Skeletal muscle satellite cell (primary cell): ENCODE measurements at regions not wholly inside any gene's neighbourhood (a gene's known extent, or its start where the extent isn't known, plus 50 kb on each side); places are given as distances from the start of the nearest gene placed in this dataset.

Experiments used
- H3K27me3 ChIP-seq: 2 replicates; pipeline ENCODE4 v1.7.0; 2013; ENCODE audit warnings: low read length; ENCODE audit not compliant: control insufficient read depth, insufficient read depth
- H3K36me3 ChIP-seq: 2 replicates; pipeline ENCODE4 v1.7.0; 2013; ENCODE audit warnings: mild to moderate bottlenecking, control low read depth, low read length; ENCODE audit not compliant: insufficient read depth
- H3K4me1 ChIP-seq: 2 replicates; pipeline ENCODE4 v1.7.0; 2013; ENCODE audit warnings: low read length; ENCODE audit not compliant: control insufficient read depth, insufficient read depth
- H3K4me2 ChIP-seq: 2 replicates; pipeline ENCODE4 v1.7.0; 2013; ENCODE audit warnings: mild to moderate bottlenecking, low read length
- H3K4me3 ChIP-seq: 2 replicates; pipeline ENCODE4 v1.7.0; 2013; ENCODE audit warnings: low read length
- H3K9ac ChIP-seq: 2 replicates; pipeline ENCODE4 v1.7.0; 2013; ENCODE audit warnings: mild to moderate bottlenecking, low read depth, low read length, moderate library complexity
- H3K9me3 ChIP-seq: replicated peaks from 2 replicates; pipeline ENCODE4 v1.7.0; 2013; ENCODE audit warnings: mild to moderate bottlenecking, control low read depth, low read length

DNA sequence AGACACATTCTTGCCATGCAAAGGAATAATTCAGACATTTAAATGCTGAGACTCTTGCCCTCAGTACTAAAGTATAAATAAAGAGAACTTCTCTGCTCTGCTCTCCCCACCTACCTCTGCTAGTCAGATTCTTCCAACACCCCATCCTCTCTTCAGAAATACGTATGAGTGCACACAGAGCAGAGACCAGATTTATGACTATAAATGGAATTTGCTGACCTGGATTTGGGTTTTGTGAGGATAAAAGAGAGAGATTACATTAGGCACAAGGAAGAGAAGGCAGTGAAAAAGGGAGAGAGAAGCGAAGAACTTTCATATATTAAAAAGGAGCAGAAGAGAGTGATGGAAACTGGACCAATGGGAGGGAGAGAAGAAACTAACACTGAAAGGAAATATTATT, 87.6 kb upstream of the EXOC1L start:
- Histone ChIP-seq H3K4me3 (no peak overlapping the region), H3K4me2 (no peak overlapping the region), H3K27me3 (no peaks in the 10 kb centered on the region), H3K9ac (no peak overlapping the region), H3K9me3 (no peaks in the 10 kb centered on the region), H3K36me3 (no peaks in the 10 kb centered on the region), H3K4me1 (peaks cover 3% of the 10 kb centered on the region)

DNA sequence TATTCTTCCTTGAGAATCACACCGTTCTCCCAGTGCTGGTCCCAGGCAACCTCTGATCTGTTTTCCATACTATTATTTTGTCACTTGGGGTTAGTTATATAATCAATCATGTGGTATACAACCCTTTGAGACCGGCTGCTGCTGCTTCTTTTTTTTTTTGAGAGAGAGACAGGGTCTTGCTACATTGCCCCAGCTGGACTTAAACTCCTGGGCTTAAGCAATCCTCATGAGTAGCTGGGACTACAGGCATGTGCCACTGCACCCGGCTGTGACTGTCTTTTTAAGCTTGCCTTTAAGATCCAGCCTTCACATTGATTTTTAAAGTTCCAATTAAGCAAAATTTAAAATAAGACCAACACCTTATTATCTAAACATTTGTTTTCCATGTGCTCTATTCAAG, 86.7 kb upstream of the EXOC1L start:
- Histone ChIP-seq H3K4me1 (peaks cover 3% of the 10 kb centered on the region), H3K36me3 (no peaks in the 10 kb centered on the region), H3K27me3 (peaks cover 4% of the 10 kb centered on the region), H3K9me3 (no peaks in the 10 kb centered on the region), H3K4me2 (no peak overlapping the region), H3K4me3 (no peak overlapping the region), H3K9ac (no peak overlapping the region)

DNA sequence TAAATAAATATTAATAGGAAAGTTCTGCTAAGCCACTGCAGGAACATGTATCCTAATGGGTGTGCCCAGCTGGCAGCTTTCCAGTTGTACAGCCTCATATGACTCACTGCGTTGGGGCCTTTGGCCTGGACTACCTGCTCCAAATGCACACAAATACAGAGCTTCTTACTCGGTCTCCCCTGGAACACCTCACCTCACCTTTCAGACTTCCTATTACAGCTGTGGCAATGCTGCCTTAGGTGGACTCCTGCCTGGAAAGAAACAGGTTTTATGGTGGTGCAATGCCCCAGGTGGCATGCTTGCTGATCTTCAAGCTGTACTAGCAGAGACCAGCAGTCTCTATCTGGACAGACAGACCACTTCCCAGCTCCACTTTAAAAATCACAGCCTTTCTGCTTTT, 85.7 kb upstream of the EXOC1L start:
- Histone ChIP-seq H3K4me3 (no peak overlapping the region), H3K4me2 (no peak overlapping the region), H3K36me3 (no peaks in the 10 kb centered on the region), H3K27me3 (peaks cover 4% of the 10 kb centered on the region), H3K9me3 (no peaks in the 10 kb centered on the region), H3K4me1 (peaks cover 3% of the 10 kb centered on the region), H3K9ac (no peak overlapping the region)

DNA sequence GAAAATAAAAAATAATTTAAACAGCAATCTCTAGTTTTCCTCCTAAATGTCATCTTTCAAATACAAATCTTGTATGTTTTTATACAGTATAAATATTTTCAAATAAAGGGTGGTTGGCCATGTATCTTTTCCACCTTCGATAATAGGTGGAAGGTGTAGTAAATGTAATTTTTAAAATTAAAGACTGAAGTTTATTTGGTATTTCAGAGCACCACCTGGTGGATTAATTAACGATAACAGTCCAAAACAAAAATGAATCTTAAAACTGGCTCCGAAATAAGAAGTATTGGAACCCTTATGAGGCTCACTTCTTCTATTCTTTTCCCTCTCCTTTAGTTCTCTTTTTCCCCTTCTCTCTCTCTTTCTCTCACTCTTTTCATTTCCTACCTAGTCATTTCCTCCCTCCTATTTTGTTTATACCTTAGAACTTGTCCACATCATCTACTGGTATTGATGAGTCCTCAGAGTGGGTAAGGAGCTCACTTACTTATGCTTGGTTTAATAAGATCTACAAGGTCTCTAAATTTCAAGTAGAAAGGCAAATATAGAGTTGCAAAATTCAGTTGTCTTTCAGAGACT, 82.9 kb upstream of the EXOC1L start:
- Histone ChIP-seq H3K4me2 (no peak overlapping the region), H3K27me3 (peaks cover 4% of the 10 kb centered on the region), H3K4me3 (no peak overlapping the region), H3K4me1 (peaks cover 3% of the 10 kb centered on the region), H3K9me3 (no peaks in the 10 kb centered on the region), H3K36me3 (no peaks in the 10 kb centered on the region), H3K9ac (no peak overlapping the region)

DNA sequence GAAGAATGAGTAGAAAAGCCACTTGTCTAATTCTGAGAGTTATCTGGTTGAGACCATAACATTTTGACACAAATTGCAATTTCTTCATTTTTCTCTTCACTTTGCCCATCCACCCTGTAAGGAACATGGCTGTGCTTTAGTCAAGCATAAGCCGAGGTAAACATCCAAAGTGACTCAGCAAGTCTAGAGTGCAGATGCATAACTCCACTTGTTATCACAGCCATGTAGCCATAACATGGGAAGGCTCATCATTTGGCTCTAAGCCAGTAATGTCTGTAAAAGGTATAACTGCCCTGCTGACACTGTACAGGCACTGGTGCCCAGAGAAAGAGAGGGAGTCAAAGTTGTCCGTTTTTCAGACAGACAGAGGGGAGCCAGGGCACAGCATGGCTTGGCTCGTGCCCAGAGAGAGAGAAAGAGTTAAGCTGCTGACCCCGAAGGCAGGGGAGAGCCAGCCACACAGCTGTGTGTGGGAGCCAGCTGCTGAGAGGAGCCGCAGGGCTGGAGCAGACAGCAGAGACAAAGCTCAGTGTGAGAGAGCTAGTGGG, 76.9 kb upstream of the EXOC1L start:
- H3K9ac ChIP-seq, result no peak overlapping the region
- H3K4me2 ChIP-seq, result peak overlapping the region; percentile 19
- H3K9me3 ChIP-seq, result no peaks in the 10 kb centered on the region
- peaks cover 10% of the 10 kb centered on the region for H3K4me1 ChIP-seq
- peaks cover 12% of the 10 kb centered on the region for H3K27me3 ChIP-seq
- no peaks in the 10 kb centered on the region for H3K36me3 ChIP-seq
- H3K4me3 ChIP-seq, result no peak overlapping the region

DNA sequence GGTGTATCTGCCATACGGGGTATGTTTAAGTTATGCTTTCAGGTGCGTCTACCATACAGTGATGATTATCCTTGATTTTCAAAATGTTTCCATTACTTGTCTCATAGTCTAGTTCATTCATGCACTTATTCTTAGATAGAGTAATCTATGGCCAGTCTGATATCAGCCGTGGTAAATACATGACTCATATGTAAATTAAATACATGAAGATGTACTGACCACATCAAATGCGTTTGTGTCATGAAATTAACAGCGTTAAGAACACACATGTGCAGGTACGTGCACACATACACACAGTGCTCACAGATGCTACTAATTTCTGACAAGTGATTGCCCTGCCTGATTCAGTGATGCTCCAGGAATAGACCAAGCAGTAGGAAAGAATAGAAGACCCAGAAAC, 75.2 kb upstream of the EXOC1L start:
- H3K9me3 ChIP-seq, result no peaks in the 10 kb centered on the region
- no peak overlapping the region for H3K4me3 ChIP-seq
- peaks cover 11% of the 10 kb centered on the region for H3K27me3 ChIP-seq
- no peaks in the 10 kb centered on the region for H3K36me3 ChIP-seq
- H3K4me2 ChIP-seq, result no peak overlapping the region
- no peak overlapping the region for H3K9ac ChIP-seq
- peaks cover 10% of the 10 kb centered on the region for H3K4me1 ChIP-seq

DNA sequence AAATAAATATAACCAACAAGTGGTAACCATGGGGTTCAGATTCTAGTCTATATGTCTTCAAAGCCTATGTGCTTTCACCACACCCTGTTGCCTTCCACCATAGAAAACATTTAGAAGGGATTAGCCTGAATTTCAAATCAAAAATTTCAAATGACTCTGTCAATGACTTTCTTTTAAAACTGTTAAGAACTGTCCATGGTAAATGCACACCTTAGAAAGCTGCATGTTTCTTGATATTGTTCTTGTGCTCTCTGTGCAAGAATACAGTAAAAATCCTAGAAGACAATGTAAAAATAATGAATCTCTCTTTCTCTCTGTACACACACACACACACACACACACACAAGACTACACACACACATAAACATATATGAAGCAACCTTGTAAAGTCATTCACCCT, 74.6 kb upstream of the EXOC1L start:
- no peaks in the 10 kb centered on the region for H3K9me3 ChIP-seq
- H3K4me2 ChIP-seq, result no peak overlapping the region
- H3K36me3 ChIP-seq, result no peaks in the 10 kb centered on the region
- H3K27me3 ChIP-seq, result peaks cover 11% of the 10 kb centered on the region
- peaks cover 10% of the 10 kb centered on the region for H3K4me1 ChIP-seq
- no peak overlapping the region for H3K9ac ChIP-seq
- no peak overlapping the region for H3K4me3 ChIP-seq

DNA sequence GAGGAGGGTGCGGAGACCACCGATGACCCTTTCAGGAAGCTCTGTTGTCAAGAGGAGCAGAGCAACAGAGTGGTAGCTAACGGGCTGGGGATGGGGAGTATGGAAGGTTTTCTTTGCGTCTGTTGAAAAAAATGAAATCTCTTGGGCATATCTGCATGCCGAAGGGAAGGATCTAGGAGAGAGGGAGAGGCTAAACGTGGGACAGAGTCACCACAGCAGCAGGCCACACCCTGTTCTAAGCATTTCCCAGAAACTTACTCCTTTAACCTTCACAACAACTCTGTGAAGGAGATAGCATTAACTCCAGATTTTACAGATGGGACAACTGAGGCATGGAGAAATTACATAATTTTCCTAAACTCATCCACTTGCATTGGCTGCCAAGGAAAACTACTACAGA, 71.8 kb upstream of the EXOC1L start:
- Histone ChIP-seq H3K9ac (no peak overlapping the region), H3K4me2 (no peak overlapping the region), H3K4me1 (peaks cover 4% of the 10 kb centered on the region), H3K27me3 (peaks cover 11% of the 10 kb centered on the region), H3K9me3 (no peaks in the 10 kb centered on the region), H3K4me3 (no peak overlapping the region), H3K36me3 (no peaks in the 10 kb centered on the region)

DNA sequence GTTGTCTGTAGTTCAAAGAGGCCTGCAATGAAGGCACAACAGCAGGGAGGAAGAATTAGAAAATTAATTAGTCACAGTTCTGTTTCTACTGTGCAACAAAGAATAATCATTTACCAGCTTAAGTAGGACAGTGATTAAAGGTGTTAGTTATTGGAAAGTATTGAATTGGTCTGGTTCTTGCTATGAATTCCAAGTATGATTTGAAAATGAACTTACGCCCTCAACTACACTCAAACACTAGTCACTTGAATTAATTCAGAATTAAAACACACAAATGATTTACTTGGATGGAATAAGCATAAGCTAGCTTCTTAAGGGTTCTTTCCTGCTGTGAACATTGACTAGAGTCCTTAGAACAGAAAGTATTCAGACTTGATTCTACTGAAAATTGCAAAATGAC, 69.9 kb upstream of the EXOC1L start:
- H3K4me2 ChIP-seq, result no peak overlapping the region
- H3K4me3 ChIP-seq, result no peak overlapping the region
- no peaks in the 10 kb centered on the region for H3K36me3 ChIP-seq
- no peak overlapping the region for H3K9ac ChIP-seq
- no peaks in the 10 kb centered on the region for H3K9me3 ChIP-seq
- H3K27me3 ChIP-seq, result peaks cover 11% of the 10 kb centered on the region
- H3K4me1 ChIP-seq, result peaks cover 7% of the 10 kb centered on the region

DNA sequence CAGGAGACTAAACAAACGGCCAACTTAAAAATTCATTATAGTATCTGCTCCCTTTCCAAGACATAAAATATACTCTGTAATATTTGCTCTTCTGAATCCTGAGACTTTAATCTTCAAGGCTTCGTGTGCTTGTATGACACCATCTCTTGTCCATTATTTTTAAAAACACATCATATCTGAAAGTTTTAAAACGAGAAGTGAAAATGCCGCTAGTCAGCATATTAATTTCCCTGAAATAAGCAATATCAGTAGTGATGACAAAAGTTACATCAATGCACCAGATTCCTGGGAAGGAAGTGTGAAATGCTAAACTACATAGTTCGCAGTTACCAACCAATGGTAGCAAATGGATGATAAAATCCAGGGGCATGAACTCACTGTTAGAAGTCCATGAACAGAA, 66.8 kb upstream of the EXOC1L start:
- Histone ChIP-seq H3K4me3 (no peak overlapping the region), H3K4me2 (no peak overlapping the region), H3K36me3 (no peaks in the 10 kb centered on the region), H3K4me1 (peaks cover 18% of the 10 kb centered on the region), H3K27me3 (no peaks in the 10 kb centered on the region), H3K9ac (no peak overlapping the region), H3K9me3 (no peaks in the 10 kb centered on the region)

DNA sequence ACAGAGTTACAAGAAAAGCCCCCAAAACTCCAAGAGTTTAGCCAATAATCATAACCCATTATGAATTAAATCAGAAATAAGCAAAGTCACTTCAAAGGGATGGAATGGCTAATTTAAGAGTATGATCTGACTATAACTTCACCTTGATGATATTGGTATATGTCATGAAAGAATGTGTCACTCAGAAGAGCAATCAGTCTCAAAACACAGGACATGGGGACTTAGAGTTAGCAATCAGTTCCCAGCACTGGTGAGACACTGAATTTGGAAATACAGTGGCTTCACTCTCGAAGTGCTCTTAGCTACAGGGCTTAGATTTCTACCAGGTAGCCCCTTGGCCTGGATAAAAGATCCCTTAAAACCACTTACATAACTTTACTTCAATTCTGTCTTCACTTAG, 65.7 kb upstream of the EXOC1L start:
- Histone ChIP-seq H3K4me2 (no peak overlapping the region), H3K36me3 (no peaks in the 10 kb centered on the region), H3K4me3 (no peak overlapping the region), H3K4me1 (peaks cover 29% of the 10 kb centered on the region), H3K9me3 (no peaks in the 10 kb centered on the region), H3K9ac (no peak overlapping the region), H3K27me3 (no peaks in the 10 kb centered on the region)

DNA sequence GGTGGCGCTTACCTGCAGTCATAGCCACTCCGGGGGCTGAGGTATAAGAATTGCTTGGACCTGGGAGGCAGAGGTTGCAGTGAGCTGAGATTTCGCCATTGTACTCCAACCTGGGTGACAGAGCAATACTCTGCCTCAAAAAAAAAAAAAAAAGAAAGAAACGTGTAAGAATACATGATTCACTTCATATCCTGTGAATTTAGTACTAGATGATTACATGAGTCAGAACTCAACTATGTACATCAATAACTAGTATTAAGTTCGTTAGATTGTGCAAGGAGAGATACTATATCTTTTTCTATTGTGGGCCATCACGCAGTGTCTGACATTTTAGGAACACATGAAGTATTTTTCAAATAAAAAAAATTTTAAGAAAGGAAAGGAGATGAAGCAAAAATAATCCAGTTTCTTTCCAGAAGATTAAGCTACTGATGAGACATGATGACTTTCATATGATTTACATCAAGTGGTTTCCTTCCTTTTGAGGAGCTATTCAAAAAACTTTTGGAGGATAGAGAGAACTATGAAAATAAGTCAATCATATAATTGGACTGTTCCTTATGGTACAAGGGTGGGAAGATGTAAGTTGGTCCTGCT, 64.7 kb upstream of the EXOC1L start:
- Histone ChIP-seq H3K36me3 (no peaks in the 10 kb centered on the region), H3K27me3 (no peaks in the 10 kb centered on the region), H3K4me3 (no peak overlapping the region), H3K9ac (no peak overlapping the region), H3K4me2 (peak overlapping the region; percentile 23), H3K4me1 (peaks cover 29% of the 10 kb centered on the region), H3K9me3 (no peaks in the 10 kb centered on the region)
